Suppressor macrophage treated with lipopolysaccharide for 1 hour (primary cell): ENCODE measurements at regions not wholly inside any gene's neighbourhood (a gene's known extent, or its start where the extent isn't known, plus 50 kb on each side); places are given as distances from the start of the nearest gene placed in this dataset.

Experiments
- DNase-seq, 3 donors: peaks; one replicate each; pipeline ENCODE4 v3.0.0-alpha.2; 2020 to 2022

- no peak for DNase-seq
Observed at GRCh38 chr5:6058055-6058715, 320.2 kb downstream of the MED10 start.

DNA sequence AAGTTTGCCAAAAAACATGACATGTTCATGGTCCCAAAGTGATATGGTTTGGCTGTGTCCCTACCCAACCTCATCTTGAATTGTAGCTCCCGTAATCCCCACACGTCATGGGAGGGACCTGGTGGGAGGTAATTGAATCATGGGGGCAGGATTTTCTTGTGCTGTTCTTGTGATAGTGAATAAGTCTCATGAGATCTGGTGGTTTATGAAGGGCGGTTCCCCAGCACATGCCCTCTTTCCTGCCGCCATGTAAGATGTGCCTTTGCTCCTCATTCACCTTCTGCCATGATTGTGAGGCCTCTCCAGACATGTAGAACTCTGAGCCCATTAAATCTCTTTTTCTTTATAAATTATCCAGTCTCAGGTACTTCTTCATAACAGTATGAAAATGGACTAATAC lies 322.1 kb downstream of the MED10 start:
- DNase-seq: no peak

DNA sequence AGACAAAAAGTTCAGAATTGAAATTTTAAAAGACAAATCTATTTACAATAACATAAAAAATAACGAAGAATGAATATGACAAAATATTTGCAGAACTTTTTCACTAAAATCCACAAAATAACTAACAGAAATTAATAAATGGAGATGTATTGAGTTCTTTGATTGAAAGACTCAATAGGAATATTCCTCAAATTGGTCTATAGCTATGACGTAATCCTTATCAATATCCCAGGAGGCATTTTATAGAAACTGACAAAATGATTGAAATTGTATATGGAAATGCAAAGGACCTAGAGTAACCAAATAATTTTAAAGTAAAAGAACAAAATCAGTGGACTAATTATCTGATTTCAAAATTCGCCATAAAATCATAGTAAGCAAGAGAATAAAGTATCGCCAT lies 328.7 kb downstream of the MED10 start:
- DNase-seq: no peak

DNA sequence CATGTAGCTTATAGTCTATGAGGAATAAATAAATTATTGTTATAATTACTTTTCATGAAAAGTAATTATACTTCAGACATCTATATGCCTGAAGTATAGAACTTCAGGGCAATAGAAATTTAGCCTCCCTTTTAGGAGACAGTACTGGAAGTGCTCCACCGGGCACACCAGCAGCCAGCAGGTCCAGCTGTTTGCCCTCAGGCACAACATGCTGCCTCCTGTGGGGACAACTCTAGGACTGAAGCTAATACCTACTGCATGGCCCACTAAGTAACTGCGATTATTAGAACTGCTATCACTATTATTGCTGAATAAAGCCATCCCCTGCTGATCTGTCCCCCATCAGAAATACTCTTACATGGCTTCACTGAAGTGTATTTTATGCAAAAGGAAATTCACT lies 329.6 kb downstream of the MED10 start:
- DNase-seq: no peak

- DNase-seq: no peak
Observed at GRCh38 chr5:6046296-6046967, 331.9 kb downstream of the MED10 start.

DNA sequence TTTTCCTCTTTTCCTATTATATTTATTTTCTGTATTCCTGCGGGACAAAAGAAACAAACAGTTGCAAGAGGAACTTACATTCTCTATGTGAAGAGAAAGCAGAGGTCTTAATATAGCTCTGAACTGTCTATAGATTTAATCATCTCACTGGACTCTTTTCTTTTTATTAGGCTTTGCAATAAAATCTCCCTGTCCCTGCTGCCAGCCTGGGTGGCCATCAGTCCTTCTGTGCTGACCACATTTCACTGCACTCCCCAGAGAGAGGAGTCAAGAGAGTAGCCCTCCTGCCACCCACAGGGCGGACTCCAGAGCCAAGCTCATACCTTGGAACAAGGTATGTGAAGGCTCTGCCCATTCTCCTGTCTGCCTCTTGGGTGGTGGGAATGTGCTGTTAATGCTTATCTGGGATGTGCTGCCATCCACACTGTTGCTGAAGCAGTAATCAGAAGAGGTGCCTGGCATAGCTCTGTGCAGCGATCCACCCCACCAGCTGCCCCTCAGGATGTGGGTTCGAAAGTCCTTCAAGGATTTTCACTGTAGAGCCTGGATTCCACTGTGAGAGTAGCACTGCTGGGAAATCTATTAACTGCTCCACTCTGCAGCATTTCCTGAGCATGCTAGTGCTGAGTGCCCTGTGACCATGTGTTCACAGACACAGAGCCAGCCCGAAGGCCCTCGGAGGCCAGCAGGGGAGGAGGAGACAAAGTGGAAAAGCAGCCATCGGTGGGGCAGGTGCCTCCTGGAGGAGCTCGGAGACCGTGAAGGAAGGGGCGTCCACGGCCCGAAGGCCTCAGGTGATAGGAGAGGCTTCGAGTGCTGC lies 334.6 kb downstream of the MED10 start:
- DNase-seq: no peak

DNA sequence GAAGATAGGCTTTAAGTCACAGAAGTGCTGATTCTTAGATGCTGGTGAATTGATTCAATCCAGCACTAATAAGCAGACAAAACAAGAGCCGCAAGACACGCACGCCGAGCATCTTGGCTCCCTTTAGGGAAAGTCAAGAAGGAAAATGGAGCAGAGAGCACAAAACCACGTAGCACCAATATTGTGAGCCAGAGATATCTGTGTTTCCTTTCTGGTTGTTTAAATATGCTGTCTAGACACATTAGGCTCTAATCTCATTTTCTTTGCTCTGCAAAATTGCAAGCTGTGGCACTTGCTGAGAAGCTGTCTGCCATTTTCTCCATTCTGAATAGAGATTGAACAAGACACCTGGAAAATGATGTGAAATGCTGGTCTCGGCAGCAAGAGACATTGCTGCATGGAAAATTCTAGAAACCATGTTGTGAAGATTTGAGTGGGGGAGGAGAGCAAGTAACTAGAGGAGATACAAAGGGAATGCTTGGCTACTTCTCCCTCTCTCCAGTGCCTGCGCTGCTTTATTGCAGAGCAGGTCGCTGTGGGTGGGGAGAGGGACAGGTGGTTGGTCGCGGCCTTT lies 336.3 kb downstream of the MED10 start:
- DNase-seq: no peak

DNA sequence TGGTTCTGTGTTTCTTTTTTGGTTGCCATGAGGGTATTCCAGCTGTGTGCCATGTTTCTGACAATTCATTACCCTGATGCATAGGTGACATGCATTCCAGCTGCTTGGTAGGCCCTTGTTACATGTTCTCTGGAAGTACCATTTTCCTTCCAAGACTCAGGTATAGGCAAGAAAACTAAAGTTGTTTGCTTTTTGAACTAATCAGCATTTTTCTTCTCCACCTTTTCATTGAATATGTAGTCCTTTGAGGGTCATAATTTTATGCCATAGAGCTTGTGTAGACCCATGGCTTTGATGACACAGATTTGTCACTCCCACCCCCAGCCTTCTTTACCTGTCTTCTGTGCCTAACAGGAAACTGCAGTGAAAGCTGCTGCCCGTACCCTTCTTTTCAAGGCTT lies 339.2 kb downstream of the MED10 start:
- no peak for DNase-seq

- DNase-seq: no peak
Observed at GRCh38 chr5:6036006-6036405, 342.3 kb downstream of the MED10 start.

- DNase-seq: no peak
Observed at GRCh38 chr5:6029811-6030271, 348.5 kb downstream of the MED10 start.

- DNase-seq: no peak
Observed at GRCh38 chr5:6026766-6027406, 351.5 kb downstream of the MED10 start.

DNA sequence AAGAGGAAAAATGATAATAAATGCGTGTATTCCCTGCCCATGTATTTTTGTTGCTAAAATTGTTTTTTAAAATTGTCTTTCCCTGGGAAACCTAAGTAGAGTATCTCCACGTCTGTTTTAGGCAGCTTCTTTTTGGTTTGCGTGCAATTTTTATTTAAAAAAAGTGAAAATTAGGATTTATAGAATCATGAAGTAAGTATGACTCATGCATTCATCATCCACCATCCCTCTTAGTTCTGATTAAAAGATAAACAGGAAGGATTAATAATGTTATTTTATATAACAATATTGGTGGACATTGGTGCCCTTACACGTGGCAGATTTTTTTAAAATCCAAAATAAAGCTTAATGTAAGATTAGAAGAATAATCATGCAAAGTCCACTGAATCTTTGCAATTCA lies 358.7 kb downstream of the MED10 start:
- no peak for DNase-seq

DNA sequence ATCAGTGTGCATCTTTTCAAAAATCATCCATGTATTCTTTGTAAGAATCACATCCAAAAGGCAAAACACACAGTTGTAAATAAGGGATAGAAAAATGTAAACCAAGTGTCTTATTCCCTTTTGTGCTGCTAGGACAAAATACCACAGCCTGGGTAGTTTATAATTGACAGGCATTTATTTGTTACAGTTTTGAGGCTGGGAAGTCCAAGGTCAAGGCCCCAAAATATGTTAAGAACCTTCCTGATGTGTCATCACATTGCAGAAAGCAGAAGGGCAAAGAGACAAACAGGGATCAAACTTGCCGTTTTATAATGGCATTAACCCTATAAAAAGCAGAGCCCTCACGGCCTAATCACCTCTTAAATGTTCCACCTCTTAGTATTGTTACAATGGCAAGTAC lies 364.8 kb downstream of the MED10 start:
- no peak for DNase-seq

DNA sequence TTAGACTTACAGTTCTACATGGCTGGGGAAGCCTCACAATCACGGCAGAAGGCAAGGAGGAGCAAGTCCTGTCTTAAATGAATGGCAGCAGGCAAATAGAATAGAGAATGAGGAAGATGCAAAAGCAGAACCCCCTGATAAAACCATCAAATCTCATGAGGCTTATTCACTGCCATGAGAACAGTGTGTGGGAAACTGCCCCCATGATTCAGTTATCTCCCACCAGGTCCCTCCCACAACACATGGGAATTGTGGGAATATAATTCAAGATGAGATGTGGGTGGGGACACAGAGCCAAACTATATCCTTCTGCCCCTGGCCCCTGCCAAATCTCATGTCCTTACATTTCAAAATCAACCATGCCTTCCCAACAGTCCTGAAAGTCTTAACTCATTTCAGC lies 367.1 kb downstream of the MED10 start:
- no peak for DNase-seq

DNA sequence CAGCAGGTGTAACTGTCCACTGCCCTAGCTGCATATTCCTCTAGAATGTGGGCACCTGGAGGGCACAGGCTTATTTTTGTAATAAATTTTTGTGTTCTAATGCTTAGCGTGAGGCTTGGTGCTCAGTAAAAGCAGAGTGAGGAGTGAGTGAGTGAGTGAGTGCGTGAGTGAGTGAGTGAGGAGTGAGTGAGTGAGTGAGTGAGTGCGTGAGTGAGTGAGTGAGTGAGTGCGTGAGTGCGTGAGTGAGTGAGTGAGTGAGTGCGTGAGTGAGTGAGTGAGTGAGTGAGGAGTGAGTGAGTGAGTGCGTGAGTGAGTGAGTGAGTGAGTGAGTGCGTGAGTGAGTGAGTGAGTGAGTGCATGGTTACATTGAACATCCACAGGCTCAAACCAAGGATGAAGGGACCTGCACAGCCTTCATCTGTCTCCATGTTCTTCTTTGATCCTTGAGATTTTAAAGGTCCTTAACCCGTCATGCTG lies 371.5 kb downstream of the MED10 start:
- DNase-seq: no peak

GRCh38 chr5:6003040-6003825 lies 375.1 kb downstream of the MED10 start:
- no peak for DNase-seq

GRCh38 chr5:6000867-6001266 lies 377.5 kb downstream of the MED10 start:
- DNase-seq: no peak

- DNase-seq: no peak
Observed at GRCh38 chr5:5995819-5996218, 382.5 kb downstream of the MED10 start.

DNA sequence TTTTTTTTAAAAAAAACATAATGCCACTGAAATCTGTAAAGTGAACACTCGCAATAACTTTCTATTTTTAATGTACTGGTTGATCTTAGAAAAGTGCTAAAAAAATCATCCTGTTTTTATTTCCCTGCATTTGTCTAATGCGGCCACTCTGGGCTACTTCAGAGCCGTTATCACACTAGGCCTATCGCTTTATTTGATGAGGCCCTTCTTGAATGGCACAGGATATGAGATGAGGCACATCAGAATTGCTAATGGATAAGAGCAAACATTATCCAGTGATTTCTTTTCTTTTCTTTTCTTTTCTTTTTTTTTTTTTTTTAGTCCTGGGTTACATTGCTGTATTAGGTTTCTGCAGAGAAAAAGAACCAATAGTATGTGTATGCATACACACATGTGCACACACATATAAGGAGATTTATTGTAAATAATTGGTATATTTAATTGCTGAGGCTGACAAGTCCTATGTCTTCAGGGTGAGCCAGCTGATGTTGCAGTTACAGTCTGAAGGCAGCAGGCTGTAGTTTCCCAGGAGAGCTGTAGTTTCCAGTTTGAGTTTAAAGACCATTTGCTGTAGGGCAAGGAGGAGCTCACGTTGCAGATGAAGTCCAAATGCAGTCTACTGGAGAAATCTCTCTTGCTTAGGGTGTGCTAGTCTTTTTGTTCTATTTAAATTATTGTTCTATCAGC lies 391.7 kb downstream of the MED10 start:
- no peak for DNase-seq

DNA sequence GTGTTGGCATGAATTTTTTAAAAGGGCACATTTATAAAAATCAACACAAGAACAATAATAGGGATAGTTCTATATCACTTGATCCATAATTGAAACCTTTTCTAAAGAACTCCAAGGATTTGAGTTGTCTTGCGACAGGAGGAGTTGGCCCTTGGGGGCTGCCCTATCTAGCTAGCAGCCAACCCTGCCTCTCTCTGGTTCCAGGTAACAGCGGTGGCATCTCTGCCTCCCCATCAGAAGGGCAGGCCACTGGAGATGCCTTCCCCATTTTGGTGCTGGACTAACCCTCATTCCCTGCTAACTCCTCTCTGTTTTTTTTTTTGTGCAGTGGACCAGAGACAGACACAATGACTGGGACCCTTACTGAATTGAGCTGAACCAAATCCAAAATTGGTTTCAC lies 393.0 kb downstream of the MED10 start:
- no peak for DNase-seq

- DNase-seq: no peak
Observed at GRCh38 chr5:5983261-5983980, 394.9 kb downstream of the MED10 start.
